K562 (cell line): ENCODE measurements at regions not wholly inside any gene's neighbourhood (a gene's known extent, or its start where the extent isn't known, plus 50 kb on each side); places are given as distances from the start of the nearest gene placed in this dataset.

ENCODE experiments used
- BACH1 ChIP-seq: fragments of 200-800 bp; sonication (Bioruptor generic); IDR thresholded peaks from 2 replicates; pipeline ENCODE4 v1.6.1; 2016; ENCODE audit warnings: missing genetic modification characterization, missing compliant biosample characterization
- C11orf30 ChIP-seq: fragments of 450-650 bp; IDR thresholded peaks from 2 replicates; pipeline ENCODE4 v1.6.1; 2016; ENCODE audit warnings: low read depth, mild to moderate bottlenecking
- CCNT2 ChIP-seq: IDR thresholded peaks from 2 replicates; pipeline ENCODE4 v1.6.1; 2011; ENCODE audit warnings: borderline replicate concordance, low read depth, mild to moderate bottlenecking, moderate library complexity, mixed read lengths, low read length; ENCODE audit not compliant: insufficient read length; ENCODE audit errors: extremely low read depth
- DPF2 ChIP-seq: fragments of 450-650 bp; IDR thresholded peaks from 2 replicates; pipeline ENCODE4 v1.6.1; 2016
- EHMT2 ChIP-seq: fragments of 450-650 bp; IDR thresholded peaks from 2 replicates; pipeline ENCODE4 v1.6.1; 2018; ENCODE audit warnings: antibody characterized with exemption
- FOXP1 ChIP-seq: sonication (generic); formaldehyde crosslinking; IDR thresholded peaks from 2 replicates; pipeline ENCODE4 v1.8.0; 2022; ENCODE audit warnings: mild to moderate bottlenecking, missing genetic modification reagents
- HDAC1 ChIP-seq, 2 experiments: fragments of 450-650 bp; IDR thresholded peaks; 2 replicates each; pipeline ENCODE4 v1.6.1; 2016 to 2017; ENCODE audit warnings: inconsistent platforms in 1 of 2, mild to moderate bottlenecking in 1 of 2, moderate library complexity in 1 of 2
- MAFG ChIP-seq: fragments of 450-650 bp; conservative IDR thresholded peaks from 2 replicates; pipeline ENCODE4 v1.6.1; 2016; ENCODE audit warnings: missing genetic modification characterization, missing compliant biosample characterization
- MYC ChIP-seq, 2 experiments: fragments of 250-450 bp in 1 of 2; sonication (Bioruptor Pico) in 1 of 2; IDR thresholded peaks; 2 replicates each; pipeline versions ENCODE4 v1.5.1 to v1.6.1; 2012 to 2021; ENCODE audit warnings: low read depth in 2 of 2, borderline replicate concordance in 1 of 2, improper control_type of control experiment in 1 of 2, low read length in 1 of 2, mild to moderate bottlenecking in 1 of 2, moderate library complexity in 1 of 2
- NR1H2 ChIP-seq: sonication (generic); formaldehyde crosslinking; IDR thresholded peaks from 2 replicates; pipeline ENCODE4 v1.4.0; 2020; ENCODE audit warnings: mild to moderate bottlenecking, missing genetic modification reagents
- POLR2AphosphoS5 ChIP-seq: IDR thresholded peaks from 2 replicates; pipeline ENCODE4 v1.6.1; 2011; ENCODE audit warnings: mild to moderate bottlenecking, low read depth, low read length, moderate library complexity; ENCODE audit not compliant: control insufficient read depth, insufficient read depth
- RBM17 ChIP-seq: fragments of 200-400 bp; formaldehyde crosslinking; IDR thresholded peaks from 2 replicates; pipeline ENCODE4 v1.6.1; 2017; ENCODE audit warnings: low read depth, mild to moderate bottlenecking, low read length, borderline replicate concordance
- SOX6 ChIP-seq: fragments of 450-650 bp; IDR thresholded peaks from 2 replicates; pipeline ENCODE4 v1.6.1; 2014; ENCODE audit warnings: mild to moderate bottlenecking
- TCF7 ChIP-seq: sonication (generic); IDR thresholded peaks from 2 replicates; pipeline ENCODE4 v1.6.1; 2016; ENCODE audit warnings: antibody characterized with exemption, borderline replicate concordance
- TF ChIP-seq, protein P1 (sequence below): fragments of 450-650 bp; formaldehyde crosslinking; IDR thresholded peaks from 2 replicates; pipeline ENCODE4 v1.4.0; 2020; ENCODE audit warnings: mild to moderate bottlenecking
- TF ChIP-seq, protein P2 (sequence below): sonication (generic); formaldehyde crosslinking; IDR thresholded peaks from 2 replicates; pipeline ENCODE4 v1.8.0; 2022; ENCODE audit warnings: missing genetic modification reagents, mild to moderate bottlenecking, moderate library complexity, borderline replicate concordance
- TF ChIP-seq, protein P3 (sequence below), 3 experiments: IDR thresholded peaks in 2 of 3; conservative IDR thresholded peaks in 1 of 3; 2 replicates each; pipeline ENCODE4 v1.5.1; 2011 to 2012; ENCODE audit warnings: low read length in 3 of 3, mild to moderate bottlenecking in 3 of 3, control low read depth in 2 of 3, improper control_type of control experiment in 1 of 3, inconsistent platforms in 1 of 3, low read depth in 1 of 3, mixed read lengths in 1 of 3, moderate library complexity in 1 of 3; ENCODE audit not compliant: insufficient read depth in 2 of 3
- TF ChIP-seq, protein P4 (sequence below): sonication (generic); IDR thresholded peaks from 2 replicates; pipeline ENCODE4 v1.6.1; 2016
- TF ChIP-seq, protein P5 (sequence below): sonication (generic); formaldehyde crosslinking; IDR thresholded peaks from 2 replicates; pipeline ENCODE4 v1.8.0; 2022; ENCODE audit warnings: mild to moderate bottlenecking, missing genetic modification reagents
- TF ChIP-seq, protein P6 (sequence below): sonication (generic); formaldehyde crosslinking; IDR thresholded peaks from 2 replicates; pipeline ENCODE4 v1.9.0; 2022; ENCODE audit warnings: mild to moderate bottlenecking, missing genetic modification reagents

DNA sequence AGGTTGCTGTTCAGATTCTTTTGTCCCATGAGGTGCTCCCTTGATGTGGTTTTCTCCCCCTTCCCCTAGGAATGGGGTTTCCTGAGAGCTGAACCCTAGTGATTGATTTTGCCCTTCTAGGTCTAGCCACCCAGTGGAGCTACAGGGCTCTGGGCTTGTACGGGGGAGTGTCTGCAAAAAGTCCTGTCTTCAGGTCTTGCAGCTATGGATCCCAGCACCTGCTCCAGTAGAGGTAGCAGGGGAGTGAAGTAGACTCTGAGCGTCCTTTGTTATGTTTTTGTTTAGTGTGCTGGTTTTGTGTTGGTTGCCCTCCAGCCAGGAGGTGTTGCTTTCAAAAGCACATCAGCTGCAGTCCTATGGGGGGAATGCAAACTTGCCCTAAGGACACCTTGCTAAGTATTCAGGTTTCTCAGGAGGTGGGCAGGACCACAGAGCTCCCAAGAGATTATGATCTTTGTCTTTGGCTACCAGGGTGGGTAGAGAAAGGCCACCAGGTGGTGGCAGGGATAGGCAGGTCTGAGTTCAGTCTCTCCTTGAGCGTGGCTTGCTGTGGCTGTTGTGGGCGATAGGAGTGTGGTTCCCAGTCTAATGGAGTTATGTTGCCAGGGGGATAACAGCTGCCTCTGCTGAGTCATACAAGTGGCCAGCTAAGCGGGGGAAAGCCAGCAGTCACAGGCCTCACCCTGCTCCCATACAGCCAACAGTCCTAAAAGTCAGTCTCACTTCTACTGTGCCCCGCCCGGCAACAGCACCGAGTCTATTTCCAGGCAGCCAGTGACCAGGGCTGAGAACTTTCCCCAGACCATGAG is 92.4 kb upstream of the JCAD start (continued):
- TF ChIP-seq NR1H2 (no peak), FOXP1 (CRISPR knock-in tag) (no peak), EHMT2 (peak; percentile 42; the same call in 1 of the 2 replicates), C11orf30 (peak; percentile 90), MYC (IDR thresholded peaks at IDR 0.05; ENCODE audit: low read depth, low read length) (0 out of 2 replicates have a peak, but pooled peaks have one; percentile 15), MYC (CRISPR knock-in tag; IDR thresholded peaks at IDR 0.05; ENCODE audit: borderline replicate concordance, low read depth) (no peak), DPF2 (peak; percentile 85), CCNT2 (peak; percentile 56), HDAC1 (IDR thresholded peaks at IDR 0.05) (no peak), TCF7 (no peak), BACH1 (tag) (peak; percentile 67), MAFG (tag) (peak; percentile 87), POLR2AphosphoS5 (peak; percentile 40; the same call in 1 of the 2 replicates), RBM17 (no peak), SOX6 (0 out of 2 replicates have a peak, but pooled peaks have one; percentile 10)
- TF ChIP-seq, protein P1, sequence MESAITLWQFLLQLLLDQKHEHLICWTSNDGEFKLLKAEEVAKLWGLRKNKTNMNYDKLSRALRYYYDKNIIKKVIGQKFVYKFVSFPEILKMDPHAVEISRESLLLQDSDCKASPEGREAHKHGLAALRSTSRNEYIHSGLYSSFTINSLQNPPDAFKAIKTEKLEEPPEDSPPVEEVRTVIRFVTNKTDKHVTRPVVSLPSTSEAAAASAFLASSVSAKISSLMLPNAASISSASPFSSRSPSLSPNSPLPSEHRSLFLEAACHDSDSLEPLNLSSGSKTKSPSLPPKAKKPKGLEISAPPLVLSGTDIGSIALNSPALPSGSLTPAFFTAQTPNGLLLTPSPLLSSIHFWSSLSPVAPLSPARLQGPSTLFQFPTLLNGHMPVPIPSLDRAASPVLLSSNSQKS (CRISPR knock-in tag): no peak
- TF ChIP-seq, protein P2, sequence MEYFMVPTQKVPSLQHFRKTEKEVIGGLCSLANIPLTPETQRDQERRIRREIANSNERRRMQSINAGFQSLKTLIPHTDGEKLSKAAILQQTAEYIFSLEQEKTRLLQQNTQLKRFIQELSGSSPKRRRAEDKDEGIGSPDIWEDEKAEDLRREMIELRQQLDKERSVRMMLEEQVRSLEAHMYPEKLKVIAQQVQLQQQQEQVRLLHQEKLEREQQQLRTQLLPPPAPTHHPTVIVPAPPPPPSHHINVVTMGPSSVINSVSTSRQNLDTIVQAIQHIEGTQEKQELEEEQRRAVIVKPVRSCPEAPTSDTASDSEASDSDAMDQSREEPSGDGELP: peak; percentile 89
- TF ChIP-seq, protein P3, sequence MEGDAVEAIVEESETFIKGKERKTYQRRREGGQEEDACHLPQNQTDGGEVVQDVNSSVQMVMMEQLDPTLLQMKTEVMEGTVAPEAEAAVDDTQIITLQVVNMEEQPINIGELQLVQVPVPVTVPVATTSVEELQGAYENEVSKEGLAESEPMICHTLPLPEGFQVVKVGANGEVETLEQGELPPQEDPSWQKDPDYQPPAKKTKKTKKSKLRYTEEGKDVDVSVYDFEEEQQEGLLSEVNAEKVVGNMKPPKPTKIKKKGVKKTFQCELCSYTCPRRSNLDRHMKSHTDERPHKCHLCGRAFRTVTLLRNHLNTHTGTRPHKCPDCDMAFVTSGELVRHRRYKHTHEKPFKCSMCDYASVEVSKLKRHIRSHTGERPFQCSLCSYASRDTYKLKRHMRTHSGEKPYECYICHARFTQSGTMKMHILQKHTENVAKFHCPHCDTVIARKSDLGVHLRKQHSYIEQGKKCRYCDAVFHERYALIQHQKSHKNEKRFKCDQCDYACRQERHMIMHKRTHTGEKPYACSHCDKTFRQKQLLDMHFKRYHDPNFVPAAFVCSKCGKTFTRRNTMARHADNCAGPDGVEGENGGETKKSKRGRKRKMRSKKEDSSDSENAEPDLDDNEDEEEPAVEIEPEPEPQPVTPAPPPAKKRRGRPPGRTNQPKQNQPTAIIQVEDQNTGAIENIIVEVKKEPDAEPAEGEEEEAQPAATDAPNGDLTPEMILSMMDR (IDR thresholded peaks at IDR 0.05 in 2 of 3, conservative IDR thresholded peaks at IDR 0.05 in 1 of 3; ENCODE audit: insufficient read depth in 2 of 3, low read depth in 1 of 3, low read length in 3 of 3): peak; percentile 19 to 40 (median 33); a peak in 4 of 6 replicates
- TF ChIP-seq, protein P4, sequence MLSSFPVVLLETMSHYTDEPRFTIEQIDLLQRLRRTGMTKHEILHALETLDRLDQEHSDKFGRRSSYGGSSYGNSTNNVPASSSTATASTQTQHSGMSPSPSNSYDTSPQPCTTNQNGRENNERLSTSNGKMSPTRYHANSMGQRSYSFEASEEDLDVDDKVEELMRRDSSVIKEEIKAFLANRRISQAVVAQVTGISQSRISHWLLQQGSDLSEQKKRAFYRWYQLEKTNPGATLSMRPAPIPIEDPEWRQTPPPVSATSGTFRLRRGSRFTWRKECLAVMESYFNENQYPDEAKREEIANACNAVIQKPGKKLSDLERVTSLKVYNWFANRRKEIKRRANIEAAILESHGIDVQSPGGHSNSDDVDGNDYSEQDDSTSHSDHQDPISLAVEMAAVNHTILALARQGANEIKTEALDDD: peak; percentile 37; the same call in 1 of the 2 replicates
- TF ChIP-seq, protein P5, sequence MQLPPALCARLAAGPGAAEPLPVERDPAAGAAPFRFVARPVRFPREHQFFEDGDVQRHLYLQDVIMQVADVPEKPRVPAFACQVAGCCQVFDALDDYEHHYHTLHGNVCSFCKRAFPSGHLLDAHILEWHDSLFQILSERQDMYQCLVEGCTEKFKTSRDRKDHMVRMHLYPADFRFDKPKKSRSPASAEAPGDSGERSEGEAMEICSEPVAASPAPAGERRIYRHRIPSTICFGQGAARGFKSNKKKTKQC (CRISPR knock-in tag): peak; percentile 37; the same call in 1 of the 2 replicates
- TF ChIP-seq, protein P6, sequence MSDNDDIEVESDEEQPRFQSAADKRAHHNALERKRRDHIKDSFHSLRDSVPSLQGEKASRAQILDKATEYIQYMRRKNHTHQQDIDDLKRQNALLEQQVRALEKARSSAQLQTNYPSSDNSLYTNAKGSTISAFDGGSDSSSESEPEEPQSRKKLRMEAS (CRISPR knock-in tag): peak; percentile 46; the same call in 1 of the 2 replicates
